NCI-H2227 treated with DMSO at 0.1 percent for 48 hours (cell line): ENCODE measurements at regions not wholly inside any gene's neighbourhood (a gene's known extent, or its start where the extent isn't known, plus 50 kb on each side); places are given as distances from the start of the nearest gene placed in this dataset.
A peak's percentile ranks its signal among the peaks of the same experiment; 100 is the strongest.

Source experiments
- DNase-seq: peaks from one replicate; lab custom pipeline; 2025; lab: John Stamatoyannopoulos, UW

DNA sequence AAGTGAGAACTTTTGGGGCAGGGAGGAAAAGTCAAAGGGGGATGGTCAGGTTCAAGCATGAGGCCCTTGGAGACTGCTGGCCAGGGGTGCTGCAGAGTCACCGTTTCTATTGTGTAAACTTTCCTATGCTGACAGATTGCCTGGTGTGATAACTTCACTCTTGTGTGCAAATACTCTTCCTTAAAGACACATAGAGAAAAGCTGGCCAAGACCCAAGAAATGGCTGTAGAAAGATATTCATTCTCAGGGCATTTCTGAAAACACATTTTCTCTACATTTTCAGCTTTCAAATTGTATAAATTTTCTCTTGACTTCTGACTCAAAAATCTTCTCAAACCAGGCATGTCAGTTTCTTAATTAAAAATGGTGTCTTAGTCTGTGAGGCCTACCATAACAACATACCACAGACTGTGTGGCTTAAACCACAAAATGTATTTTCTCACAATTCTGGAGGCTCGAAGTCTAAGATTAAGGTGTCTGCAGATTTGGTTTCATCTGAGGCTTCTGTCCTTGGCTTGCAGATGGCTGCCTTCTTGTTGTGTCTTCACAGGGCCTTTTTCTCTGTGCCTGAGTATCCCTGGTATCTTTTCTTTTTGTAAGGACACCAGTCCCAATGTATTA lies 304.5 kb downstream of the KCNRG start:
- no peak for DNase-seq

DNA sequence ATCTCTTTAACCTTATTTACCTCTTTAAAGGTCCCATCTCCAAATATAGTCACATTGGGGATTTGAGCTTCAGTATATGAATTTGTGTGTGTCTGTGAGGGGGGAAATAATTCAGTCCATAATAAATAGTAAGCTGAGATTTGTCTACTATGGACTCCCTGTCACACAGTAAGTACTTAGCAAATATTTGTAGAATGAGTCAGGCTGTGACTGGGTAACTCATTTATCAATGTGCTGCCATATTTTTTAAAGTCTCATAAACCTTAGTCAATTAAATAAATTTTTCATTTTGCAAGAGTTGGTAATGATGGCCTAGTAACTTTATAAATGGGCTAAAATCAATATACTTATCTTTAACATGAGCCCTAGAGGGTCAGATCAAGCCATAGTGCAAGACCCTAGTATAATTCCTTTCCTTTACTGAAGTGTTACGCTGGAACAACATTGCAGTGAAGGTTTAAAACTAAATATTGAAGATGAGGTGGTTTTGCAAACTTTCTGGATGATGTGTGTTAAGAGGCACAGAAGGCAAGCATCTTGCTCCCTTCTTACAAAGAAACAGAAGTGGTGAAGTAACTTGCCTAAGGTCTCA lies 305.1 kb downstream of the KCNRG start:
- no peak for DNase-seq

DNA sequence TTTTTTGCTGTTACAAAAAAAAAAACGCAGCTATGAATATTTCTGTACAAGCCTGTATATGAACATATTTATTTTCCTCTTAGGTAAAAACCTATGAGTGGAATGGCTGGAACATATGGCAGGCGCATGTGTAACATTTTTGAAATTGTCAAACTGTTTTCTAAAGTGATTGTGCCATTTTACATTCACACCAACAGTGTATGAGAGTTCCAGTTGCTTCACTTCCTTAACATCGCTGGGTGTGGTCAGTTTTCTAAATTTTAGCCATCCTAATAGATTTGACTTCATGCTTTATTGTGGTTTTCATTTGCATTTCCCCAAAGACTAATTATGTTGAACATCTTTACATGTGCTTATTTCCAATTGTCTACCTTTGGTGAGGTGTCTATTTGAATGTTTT lies 306.8 kb downstream of the KCNRG start:
- no peak for DNase-seq

- DNase-seq, result no peak
Measured at GRCh38 chr13:50323440-50324065, 308.3 kb downstream of the KCNRG start.

DNA sequence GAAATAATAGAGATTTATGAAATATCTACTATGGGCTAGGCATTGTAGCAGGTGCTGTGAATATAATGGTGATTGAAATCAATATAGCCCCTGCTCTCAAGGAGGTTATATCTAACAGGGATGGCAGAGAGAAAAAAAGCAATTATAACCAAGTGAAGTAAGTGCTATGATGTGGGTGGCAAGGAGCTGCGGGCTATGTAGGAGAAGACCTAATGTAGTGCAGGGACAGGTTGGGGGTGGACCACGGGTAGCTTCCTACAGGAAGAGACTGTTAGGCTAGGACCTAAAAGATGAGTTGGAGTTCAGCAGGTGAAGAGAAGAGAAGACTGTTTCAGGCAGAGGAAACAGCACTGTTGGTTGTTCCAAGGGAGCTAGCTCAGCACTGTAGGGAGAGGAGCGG lies 311.0 kb downstream of the KCNRG start:
- DNase-seq, result no peak

GRCh38 chr13:50326811-50327210 lies 311.6 kb downstream of the KCNRG start:
- no peak for DNase-seq

DNA sequence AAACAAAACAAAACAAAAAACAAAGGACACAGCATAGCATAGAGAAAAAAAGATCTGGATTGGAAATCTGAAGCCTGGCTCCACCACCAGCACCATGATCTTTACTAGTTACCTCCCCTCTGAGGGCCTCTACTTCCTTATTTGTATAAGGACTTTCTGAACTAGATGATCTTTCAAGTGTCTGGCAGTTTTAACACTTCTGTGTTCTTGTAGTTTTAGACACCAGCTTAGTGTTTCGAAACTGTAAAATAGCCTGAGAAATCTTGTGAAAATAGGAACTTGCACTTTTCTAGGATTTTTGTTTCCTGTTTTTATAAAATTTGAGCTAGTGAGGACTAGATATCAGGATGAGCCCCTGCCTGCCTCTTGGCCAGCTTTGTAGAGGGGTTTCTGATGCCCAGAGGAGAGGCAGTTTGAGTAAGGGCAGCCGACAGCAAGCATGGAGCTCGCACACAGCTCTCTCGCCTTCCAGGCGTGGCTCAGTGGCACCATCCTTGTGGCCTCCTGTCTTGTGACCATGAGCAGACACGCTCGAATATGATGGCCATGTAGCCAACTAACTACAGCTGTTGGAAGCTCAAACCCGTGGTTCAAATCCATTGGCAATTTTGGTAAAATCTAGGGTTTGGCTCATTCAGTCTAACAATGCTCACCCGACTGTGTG lies 319.0 kb downstream of the KCNRG start:
- no peak for DNase-seq

DNA sequence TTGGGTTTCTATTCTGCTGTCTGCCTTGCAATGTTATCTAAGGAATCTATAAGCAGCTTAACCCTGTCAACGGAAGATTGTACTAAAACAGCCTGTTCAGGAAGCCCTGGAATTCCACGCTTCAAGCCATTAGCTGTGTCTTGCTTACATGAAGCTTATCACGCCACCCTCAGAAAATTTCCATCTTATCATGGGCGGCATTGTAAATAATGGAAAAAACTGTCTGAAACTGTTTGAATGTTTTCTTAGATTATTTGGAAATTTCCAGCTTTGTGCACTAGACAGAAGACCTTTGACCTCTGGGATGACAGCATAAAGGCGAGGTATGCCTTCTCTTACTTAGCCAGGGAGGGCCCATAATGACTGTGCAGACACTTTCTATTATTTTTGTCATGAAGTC lies 319.7 kb downstream of the KCNRG start:
- DNase-seq, result no peak

GRCh38 chr13:50339271-50339670 lies 324.0 kb downstream of the KCNRG start:
- DNase-seq, result no peak

DNA sequence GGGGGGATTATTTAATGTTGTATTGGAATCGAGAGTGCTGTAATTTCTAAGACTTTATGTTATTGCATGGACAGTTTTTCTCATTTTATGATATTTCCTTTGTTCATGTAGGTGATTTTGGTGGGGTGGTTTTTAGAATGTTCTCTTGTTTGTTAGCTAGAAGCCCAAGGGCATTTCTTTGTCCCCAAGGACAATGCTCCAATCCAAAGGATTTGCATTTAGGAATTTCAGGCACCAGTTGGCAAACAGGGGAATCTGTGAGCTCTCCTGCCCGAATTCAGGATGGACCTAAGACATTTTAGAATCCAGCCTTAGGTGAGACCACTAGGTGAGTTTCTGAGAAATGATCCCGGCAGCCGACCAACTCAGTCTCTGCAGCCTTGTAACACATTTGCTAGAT lies 324.9 kb downstream of the KCNRG start:
- no peak for DNase-seq

DNA sequence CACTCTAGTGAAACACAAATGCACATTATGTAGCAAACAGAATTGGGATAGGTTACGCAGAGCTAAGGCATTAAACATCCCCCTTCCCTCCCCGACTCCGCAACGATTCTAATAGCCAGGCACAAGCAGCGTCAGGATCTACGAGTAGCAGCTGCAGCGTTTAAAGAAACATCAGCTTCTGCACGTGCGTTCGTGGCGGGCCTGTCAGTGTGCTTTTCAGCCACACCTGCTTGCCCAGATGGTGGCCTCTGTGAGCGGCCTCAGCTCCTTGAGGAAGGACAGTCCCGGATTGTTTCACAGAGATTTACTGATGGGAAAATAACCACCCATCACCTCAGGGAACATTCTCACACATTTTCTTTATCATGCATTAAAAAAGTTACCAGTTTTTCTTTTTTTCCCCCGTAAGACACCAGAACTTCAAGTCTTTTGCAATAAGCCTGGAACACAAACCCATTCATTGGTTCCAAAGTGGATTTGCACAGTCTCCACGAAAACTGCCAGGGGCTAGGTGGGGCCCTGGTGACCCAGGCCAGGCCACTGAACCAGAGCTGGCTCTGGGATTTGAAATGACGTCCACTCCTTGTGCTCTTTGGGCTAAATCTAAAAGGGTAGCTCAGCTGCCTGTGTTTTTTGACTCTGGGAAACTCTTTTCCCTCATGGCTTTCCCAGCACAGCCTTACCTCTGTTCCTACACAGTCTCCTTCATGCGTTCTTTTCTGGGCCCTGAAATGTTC lies 325.5 kb downstream of the KCNRG start:
- peak; percentile 5 for DNase-seq

- DNase-seq, result no peak
Measured at GRCh38 chr13:50341526-50341925, 326.3 kb downstream of the KCNRG start.

DNA sequence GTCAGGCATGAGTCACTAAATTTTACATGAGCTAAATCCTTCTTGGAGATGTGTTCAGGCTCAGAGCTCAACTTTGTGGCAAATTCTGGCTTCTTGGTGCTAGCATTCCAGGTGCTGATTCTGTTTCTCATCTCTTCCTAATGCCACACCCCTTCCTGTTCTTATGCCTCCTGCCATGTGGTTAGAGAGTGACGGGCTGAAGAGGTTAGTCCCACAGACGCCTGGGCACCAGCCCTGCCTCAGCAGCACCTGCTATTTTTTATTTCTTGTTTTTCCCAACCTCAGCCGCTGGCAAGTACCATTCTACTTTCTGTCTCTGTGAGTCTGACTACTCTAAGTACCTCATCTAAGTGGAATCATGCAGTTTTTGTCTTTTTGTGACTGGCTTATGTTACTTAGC lies 329.5 kb downstream of the KCNRG start:
- DNase-seq, result no peak

DNA sequence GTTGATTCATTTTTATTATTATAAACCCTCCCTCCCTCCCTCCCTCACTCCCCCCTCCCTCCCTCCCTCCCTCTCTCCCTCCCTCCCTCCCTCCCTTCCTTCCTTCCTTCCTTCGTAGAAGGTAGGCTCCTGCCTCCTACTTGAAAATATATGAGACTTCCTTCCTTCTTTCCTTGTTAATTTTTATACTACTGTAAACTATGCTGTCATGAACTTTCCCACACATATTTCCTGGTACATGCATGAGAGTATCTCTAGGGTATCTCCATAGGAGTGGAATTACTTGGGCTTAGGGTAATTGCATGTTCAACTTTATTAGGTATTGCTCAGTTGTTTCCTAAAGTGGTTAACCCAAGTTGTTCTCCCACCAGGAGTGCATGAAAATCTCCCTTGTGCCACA lies 330.6 kb downstream of the KCNRG start:
- no peak for DNase-seq

DNA sequence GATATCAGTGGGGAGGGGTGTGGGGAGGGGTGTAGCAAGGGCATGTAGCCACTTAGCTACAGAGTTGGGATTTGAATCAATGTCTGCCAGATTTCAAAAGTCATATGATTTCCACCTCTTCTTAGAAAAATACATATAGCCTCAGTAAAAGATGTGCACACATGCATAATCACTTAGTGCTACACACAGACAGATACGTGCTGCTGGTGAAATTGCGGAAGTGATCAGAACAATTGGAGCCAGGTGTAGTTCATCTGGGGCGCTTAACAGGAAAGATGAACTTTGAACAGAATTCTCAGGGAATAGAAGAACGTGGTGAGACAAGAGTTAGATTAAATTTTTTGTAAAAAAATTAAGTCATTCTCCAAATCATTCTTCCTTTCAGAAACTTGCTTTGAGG lies 333.1 kb downstream of the KCNRG start:
- DNase-seq, result no peak

DNA sequence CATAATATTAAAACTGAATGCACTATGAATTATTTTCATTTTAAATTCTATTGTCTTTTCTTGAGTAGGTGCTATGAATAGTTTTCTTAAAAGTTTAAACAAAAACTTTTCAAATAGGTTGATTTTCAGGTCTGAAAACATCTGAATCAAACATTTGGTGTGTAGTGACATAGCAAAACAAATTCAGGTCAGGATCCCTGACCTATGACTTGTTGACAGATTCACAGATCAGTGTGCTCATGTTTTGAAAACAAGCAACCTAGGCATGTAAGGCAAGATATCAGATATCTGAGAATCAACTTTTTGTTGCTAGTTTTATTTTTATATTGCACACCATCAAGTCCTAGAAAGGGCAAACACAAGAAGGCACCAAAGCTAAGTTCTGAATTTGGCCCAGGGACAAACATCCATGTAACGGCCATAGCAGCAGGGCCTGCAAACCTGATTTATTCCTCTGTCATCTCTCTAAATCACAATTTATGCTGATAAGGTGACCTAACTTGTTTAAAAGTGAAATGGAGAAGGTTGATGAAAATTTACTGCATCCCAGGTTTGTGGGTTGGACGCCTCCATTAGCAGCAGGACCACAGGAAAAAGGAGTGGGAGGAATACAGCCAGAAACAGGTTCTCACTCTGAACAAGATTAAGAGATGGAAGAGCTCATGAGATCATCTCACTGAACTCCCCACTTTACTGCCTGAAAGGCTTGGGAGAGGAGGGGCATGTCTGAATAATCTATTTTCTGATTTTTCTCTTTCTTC lies 337.7 kb downstream of the KCNRG start:
- DNase-seq, result no peak

- DNase-seq, result no peak
Measured at GRCh38 chr13:50353651-50354415, 338.6 kb downstream of the KCNRG start.

- DNase-seq, result no peak
Measured at GRCh38 chr13:50355797-50356196, 340.6 kb downstream of the KCNRG start.

DNA sequence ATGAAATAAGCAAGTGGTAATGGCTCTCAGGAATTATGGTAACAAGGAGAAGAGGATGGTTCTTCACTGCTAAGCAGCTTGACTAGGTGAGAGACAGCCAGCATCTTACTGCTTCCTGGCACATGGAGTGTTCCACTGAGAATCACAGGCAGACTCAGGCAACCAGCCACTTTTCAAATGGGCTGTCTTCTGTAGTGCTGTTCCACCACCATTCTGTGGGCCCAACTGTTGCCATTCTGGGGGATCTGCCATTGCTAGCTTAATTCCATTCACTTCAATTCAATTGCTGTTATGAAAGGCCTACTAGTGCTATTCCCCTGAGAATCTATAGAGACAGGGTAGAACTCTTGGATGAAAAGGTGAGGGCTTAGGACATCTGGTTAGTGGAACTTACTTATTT lies 341.9 kb downstream of the KCNRG start:
- DNase-seq, result no peak

DNA sequence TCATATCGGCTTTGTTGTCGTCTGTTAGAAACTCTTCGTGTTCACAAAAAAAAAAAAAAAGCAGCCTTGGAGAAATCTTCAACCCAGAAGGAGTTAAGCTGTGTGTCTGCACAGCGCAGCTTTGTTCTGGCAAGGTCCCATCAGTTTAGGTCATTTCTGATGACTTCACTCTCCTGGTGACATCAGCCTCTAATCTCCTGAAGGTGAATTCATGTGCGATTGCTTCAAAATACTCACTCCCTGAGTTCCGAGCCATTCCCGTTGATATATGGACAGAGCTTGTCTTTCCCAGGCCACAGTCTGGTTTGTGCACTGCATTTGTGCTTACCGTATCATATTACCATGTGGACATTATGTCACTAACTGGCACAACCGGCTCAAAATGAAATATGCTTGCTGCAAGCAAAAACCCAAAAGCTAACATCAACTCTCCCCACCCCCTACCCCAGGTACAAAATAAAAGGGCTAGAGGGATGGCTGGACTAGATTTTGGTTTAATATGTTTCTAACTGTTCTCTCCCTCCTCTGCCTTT lies 342.4 kb downstream of the KCNRG start:
- DNase-seq, result no peak
